CD4-positive, alpha-beta T cell treated with Interleukin-1 beta for 1 hour (primary cell): ENCODE measurements at regions not wholly inside any gene's neighbourhood (a gene's known extent, or its start where the extent isn't known, plus 50 kb on each side); places are given as distances from the start of the nearest gene placed in this dataset.
"Not testable (repeated sequence)": the region's sequence is repeated elsewhere in the genome, so short reads cannot be mapped to it uniquely, and the experiment has no call there.

ENCODE experiments used
- DNase-seq, 2 donors: peaks; one replicate each; pipeline ENCODE4 v3.0.0-alpha.2; 2020 to 2022

- DNase-seq, result no peak
Observed at GRCh38 chr6:119764927-119765681, 415.5 kb upstream of the MAN1A1 start.

GRCh38 chr6:119760046-119760445 lies 410.5 kb upstream of the MAN1A1 start:
- DNase-seq, result no peak

DNA sequence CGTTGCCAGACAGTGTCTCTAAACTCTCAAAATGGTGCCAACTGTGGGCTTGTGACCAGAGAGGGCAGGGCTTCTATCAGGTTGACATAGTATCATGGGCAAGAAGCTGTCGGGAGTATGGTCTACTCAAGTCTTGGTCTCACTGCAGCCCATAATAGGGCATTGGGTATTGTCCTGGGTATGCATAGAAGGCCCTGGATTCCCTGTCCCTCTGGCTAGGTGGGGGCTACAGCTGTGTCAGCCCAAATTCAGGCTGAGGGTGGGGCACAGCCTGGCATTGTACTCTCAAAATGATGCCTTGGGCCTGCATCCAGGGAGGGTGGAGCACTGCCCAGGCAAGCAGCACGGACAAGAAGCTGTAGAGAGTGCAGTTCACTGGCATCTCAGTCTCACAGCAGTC lies 408.8 kb upstream of the MAN1A1 start:
- DNase-seq, result no peak

- no peak for DNase-seq
Observed at GRCh38 chr6:119757467-119757866, 407.9 kb upstream of the MAN1A1 start.

GRCh38 chr6:119749335-119749734 lies 399.8 kb upstream of the MAN1A1 start:
- no peak for DNase-seq

GRCh38 chr6:119748535-119748934 lies 399.0 kb upstream of the MAN1A1 start:
- not testable (repeated sequence) for DNase-seq

DNA sequence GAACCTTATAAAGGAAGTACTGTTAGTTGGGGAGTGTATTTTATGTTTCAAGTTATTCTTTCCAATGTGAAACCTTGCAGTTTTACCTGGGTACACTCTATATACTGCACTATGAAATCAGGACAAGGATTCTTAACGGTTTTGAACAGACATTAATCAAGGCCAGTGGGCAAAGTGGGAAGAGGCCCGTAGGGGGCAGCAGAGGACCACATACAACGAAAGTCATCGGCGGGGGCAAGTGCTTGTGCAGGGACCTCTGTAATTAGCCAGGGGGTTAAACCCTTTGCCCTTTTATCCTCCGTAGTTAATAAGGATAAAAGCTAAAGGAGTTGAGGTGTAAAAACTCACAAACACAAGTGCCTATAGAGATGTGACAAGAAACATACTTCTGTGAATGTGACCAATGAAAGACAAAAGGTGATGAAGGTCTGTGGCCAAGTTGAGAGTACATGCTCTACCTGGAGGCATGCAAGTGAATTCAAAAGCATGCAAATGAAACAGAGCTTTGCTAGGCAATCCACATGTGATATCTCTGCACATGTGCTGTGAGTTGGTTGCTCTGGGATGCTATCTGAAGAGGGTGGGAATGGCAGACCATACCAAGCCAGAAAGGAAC lies 392.7 kb upstream of the MAN1A1 start:
- peak; percentile 41 to 48 for DNase-seq

DNA sequence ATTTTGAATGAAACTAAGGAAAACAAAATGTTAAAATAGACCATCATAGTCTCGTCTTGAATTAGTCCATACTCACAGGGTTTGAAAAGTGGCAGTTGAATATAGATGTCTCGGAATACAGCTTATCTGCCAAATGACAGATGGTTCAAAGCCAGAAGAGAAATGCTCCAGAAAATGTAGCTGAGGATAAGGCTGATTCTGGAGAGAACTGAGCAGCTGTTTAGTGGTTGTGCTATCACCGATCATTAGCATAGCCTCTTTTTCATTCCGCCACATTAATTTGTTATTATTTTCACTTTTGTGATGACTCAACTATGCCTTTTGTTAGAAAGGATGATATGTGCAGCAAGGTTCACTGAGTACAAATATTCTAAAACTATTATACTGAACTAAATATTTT lies 390.2 kb upstream of the MAN1A1 start:
- no peak for DNase-seq

DNA sequence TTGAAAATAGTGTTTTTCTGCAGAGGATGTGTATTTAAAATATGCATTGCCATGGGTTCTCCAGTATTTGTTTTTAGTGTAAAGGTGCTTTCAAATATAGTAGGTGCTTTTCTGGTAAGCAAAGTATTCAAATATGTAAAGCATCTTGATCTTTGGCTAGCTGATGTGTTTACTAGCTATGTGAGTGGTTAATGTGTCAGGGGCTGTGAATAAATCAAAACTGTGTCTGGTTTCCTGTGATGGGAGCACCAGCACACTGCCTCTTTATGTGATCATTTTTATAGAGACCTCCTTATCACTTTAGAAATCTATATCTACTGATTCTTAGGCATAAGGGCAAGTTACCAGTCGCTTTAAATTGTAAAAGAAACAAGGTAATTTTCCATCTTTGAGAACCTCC lies 388.9 kb upstream of the MAN1A1 start:
- no peak for DNase-seq

DNA sequence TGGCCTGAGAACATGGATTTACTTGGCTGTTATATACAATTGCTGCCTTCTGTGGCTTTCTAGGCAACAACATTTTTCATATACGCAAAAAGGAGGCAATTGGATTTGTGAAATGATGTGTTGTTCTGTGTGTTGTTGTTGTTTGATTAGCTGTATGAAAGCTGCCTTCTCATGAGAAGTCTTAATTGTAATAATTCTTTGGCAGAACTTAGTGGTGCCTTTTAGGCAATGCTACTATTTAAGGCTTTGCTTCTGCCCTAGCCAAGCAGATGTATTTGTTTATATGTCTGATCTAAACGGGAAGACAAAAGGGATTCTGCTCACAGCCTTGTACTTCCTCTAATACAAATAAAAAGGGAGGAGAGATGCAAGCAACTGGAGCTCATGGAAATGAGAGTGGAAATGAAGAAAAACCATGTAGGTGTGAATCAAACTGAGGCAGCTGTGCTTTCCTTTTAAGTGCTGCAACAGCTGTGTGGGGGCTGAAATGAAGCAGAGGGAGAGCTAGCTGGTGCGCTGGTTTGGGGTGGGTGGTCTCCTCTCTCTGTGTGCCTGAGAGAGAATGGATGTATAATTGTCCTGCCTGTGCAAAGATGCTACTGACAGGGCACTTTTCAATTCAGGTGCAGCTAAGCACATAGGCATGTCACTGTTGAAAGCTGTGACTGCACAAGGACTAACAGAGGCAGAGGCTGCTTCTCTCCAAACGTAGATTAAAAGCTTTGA lies 386.9 kb upstream of the MAN1A1 start:
- DNase-seq, result no peak

- no peak for DNase-seq
Observed at GRCh38 chr6:119735530-119735929, 386.0 kb upstream of the MAN1A1 start.

DNA sequence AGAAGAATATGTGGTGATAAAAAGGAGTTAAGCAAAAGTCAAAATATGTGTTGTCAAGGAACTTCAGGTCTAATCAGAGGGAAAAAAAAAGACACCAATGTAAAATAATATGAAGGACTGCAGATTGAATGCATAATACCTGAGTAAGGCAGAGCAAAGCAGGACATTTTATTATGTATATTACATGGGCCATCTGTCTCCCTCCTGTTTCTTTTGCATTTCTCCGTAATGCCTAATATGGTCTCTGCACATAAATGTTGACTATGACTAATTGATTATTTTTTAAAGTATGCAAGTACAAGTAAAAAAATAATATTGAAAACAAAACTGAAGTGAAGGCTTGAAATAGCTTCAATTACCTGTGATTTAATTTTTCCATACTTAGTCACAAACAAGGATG lies 384.7 kb upstream of the MAN1A1 start:
- no peak for DNase-seq

GRCh38 chr6:119728935-119729334 lies 379.4 kb upstream of the MAN1A1 start:
- DNase-seq, result no peak

- DNase-seq, result no peak
Observed at GRCh38 chr6:119728220-119728750, 378.7 kb upstream of the MAN1A1 start.

- no peak for DNase-seq
Observed at GRCh38 chr6:119727504-119728219, 378.1 kb upstream of the MAN1A1 start.

DNA sequence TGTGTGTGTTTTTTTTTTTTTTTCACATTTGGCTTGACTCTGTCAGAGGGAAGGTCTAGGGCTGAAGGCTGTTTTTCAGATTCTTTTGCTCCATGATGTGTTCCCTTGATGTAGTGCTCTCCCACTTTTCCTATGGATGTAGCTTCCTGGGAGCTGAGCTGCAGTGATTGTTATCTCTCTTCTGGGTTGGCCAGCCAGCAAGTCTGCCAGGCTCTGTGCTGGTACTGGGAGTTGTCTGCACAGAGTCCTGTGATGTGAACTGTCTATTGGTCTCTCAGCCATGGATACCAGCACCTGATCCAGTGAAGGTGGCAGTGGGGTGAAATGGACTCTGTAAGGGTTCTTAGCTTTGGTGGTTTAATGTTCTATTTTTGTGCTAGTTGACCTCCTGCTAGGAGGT lies 377.4 kb upstream of the MAN1A1 start:
- DNase-seq, result not testable (repeated sequence)

DNA sequence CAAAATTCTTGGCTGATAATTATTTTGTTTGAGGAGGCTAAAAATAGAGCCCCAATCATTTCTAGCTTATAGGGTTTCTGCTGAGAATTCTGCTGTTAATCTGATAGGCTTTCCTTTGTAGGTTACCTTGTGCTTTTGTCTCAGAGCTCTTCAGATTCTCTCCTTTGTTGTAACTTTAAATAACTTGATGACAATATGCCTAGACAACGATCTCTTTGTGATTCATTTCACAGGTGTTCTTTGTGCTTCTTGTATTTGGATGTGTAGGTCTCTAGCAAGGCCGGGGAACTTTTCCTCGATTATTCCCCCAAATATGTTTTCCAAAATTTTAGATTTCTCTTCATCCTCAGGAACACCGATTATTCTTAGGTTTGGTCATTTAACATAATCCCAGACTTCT lies 376.5 kb upstream of the MAN1A1 start:
- DNase-seq, result no peak

GRCh38 chr6:119720160-119720559 lies 370.6 kb upstream of the MAN1A1 start:
- no peak for DNase-seq

DNA sequence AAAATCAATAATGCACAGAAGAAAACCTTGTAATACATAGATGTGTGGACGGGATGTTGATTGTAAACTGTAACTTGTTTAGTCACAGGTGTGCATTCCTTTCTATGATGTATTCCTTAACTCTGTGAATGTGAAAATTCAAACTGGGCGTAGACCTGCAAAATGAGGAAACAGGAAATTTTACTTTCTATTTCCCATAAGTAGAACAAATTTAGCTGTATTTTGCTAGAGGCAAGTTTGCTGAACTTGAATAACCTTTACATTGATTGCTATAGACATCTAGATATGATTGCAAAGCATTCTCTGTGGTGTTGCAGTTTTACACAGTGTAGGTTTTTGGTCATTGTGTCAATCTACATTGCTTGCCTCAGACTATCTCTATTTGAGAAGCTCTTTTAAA lies 368.4 kb upstream of the MAN1A1 start:
- DNase-seq, result no peak

DNA sequence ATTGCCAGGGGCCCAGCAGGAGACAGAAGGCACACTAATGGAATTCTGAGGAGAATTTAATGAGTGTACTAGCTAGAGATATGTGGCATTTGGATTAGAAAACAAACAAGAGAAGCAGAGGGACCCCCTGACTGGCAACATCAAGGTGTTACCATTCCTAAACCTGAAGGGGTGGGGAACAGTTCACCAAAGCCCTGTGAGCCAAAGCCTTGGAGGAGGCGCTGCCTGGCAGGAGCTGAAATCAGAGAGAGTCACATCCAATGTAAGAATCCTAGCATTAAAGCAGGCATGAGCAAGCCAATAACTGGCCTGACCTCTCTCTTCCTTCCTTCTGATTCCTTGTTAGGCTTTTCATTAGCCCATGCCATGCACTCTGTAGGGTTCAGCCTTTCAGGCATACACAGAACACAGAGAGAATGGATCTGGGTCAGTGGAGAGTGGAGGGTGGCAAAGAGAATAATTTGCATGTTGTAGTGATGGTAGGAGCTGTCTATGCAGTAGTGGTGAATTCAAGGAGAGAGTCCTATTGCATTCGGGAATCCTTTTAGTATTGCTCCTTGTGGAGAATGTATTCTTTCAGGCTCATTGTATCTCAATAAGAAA lies 367.2 kb upstream of the MAN1A1 start:
- no peak for DNase-seq

DNA sequence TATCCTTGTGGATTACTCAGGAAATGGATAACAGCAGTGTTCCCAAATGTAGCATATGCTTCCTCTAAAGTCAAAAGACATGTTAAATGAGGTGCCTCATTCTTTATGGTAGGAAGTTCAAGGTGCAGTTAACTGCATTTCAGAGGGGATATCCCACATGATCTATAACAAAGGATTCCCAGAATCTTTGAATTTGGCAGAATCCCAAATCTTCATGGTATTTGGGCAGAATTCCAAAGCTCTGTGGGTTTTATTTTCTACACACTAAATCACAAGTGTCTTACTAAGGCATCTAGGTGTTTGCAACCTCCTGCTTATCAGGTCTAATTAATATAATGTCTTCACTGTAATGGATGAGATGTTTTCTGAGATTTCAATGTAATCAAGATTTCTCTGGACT lies 364.3 kb upstream of the MAN1A1 start:
- no peak for DNase-seq

DNA sequence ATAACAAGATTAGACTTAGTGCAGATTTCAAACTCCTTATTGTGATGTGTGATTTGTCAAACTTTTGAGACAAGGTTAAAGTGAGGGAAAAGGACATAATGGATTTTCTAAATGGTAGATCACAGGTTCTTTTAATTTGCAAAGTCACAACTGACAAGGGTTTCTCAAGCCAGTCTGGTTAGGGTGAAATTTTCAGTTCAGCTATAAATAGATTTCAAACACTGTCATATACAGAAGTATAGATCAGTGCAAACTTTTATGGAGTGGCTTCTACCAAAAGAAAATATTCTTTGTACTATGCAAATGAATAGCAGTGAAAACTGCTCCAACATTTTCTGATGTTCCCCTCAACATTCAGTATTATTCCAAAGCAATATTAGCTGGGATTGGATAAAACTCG lies 337.1 kb upstream of the MAN1A1 start:
- no peak for DNase-seq

- no peak for DNase-seq
Observed at GRCh38 chr6:119686240-119686639, 336.7 kb upstream of the MAN1A1 start.
